Activated CD8-positive, alpha-beta T cell treated with anti-CD3 and anti-CD28 coated beads, Interleukin-2, amount 10 ng/mL, durations not matched to agents 7 days and 5 days (primary cell): ENCODE measurements at regions not wholly inside any gene's neighbourhood (a gene's known extent, or its start where the extent isn't known, plus 50 kb on each side); places are given as distances from the start of the nearest gene placed in this dataset.

Source experiments
- ATAC-seq: fragments of 150-1000 bp; cut with Tn5 transposase; one replicate; pipeline ENCODE4 v1.10.0; 2021; ENCODE audit warnings: moderate library complexity
- CTCF ChIA-PET: fragments of 350-600 bp; sonication (Branson Sonifier 250); formaldehyde crosslinking; loops from one replicate; lab custom pipeline; 2021; ENCODE audit warnings: antibody characterized with exemption; lab: Charles Lee
- POLR2A ChIA-PET: fragments of 350-600 bp; sonication (Branson Sonifier 250); formaldehyde crosslinking; loops from one replicate; lab custom pipeline; 2021; ENCODE audit warnings: antibody characterized with exemption; lab: Charles Lee
- DNase-seq: peaks from one replicate; pipeline ENCODE4 v3.0.0-alpha.2; 2020
- H3K27ac Mint-ChIP-seq: one replicate; pipeline ENCODE4 v1.8.0; 2021; ENCODE audit warnings: mild to moderate bottlenecking, mixed read lengths
- H3K27me3 Mint-ChIP-seq: one replicate; pipeline ENCODE4 v1.8.0; 2021; ENCODE audit warnings: low read depth, mixed read lengths
- H3K36me3 Mint-ChIP-seq: one replicate; pipeline ENCODE4 v1.8.0; 2021; ENCODE audit warnings: low read depth, mixed read lengths
- H3K4me1 Mint-ChIP-seq: one replicate; pipeline ENCODE4 v1.8.0; 2021; ENCODE audit warnings: low read depth, mixed read lengths
- H3K4me3 Mint-ChIP-seq: one replicate; pipeline ENCODE4 v1.8.0; 2021; ENCODE audit warnings: mild to moderate bottlenecking, mixed read lengths
- H3K9me3 Mint-ChIP-seq: one replicate; pipeline ENCODE4 v1.8.0; 2022; ENCODE audit warnings: mixed read lengths; ENCODE audit not compliant: insufficient read depth

DNA sequence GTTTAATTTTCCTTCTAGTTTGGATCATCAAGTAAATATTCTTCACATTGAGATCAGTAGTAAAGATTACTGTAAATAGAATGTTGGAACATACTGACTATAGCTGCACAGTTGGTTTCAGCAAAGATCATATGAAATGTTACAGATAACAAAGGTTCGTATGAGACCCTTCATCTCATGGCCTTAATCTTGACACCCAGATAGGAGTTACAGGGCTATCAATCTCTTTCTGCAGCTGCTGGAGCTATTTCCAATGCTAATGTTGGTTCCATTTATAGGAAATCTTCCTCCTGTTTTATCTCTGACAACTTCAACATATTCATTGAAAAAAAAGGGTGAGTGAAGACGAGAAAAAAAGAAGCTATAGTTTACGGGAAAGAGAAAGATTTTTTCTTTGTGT, 495.6 kb downstream of the JRKL start:
- CTCF ChIA-PET: no interaction called here
- H3K36me3 Mint-ChIP-seq: no peaks in the 10 kb centered on the region
- POLR2A ChIA-PET: no interaction called here
- no peaks in the 10 kb centered on the region for H3K27me3 Mint-ChIP-seq
- ATAC-seq: no peak
- no peak overlapping the region for H3K27ac Mint-ChIP-seq
- no peaks in the 10 kb centered on the region for H3K4me1 Mint-ChIP-seq
- DNase-seq: no peak
- H3K9me3 Mint-ChIP-seq: peaks cover 2% of the 10 kb centered on the region
- H3K4me3 Mint-ChIP-seq: no peak overlapping the region

DNA sequence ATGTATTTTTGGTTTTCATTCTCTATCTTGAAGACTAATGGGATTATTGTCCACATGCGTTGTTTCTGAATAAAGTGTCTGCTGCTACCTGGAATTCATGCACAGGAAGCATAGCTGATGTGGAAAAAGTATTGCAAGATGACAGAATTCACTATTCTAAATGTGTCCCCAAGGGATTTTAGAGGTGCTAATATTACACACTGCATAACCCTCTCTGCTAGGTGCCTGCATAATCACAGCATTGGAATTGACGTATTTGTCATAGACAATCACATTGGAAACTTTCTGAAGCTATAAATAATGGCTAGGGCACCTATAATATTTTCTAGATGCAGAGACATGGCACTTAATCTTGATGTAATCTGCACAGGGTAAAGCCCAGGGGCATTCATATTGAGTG, 496.1 kb downstream of the JRKL start:
- ChIA-PET POLR2A (no interaction called here), CTCF (no interaction called here)
- no peaks in the 10 kb centered on the region for H3K4me1 Mint-ChIP-seq
- ATAC-seq (no peak), DNase-seq (no peak)
- no peak overlapping the region for H3K4me3 Mint-ChIP-seq
- H3K27ac Mint-ChIP-seq: no peak overlapping the region
- no peaks in the 10 kb centered on the region for H3K27me3 Mint-ChIP-seq
- no peaks in the 10 kb centered on the region for H3K9me3 Mint-ChIP-seq
- H3K36me3 Mint-ChIP-seq: no peaks in the 10 kb centered on the region

- ChIA-PET POLR2A (no interaction called here), CTCF (interaction anchor here (1.1 kb wide), 1 partner anchor 428 kb away, joined by 3 read pairs; no protein-coding TSS in a partner anchor)
- Mint-ChIP-seq H3K9me3 (peaks cover 21% of the 10 kb centered on the region), H3K4me1 (no peaks in the 10 kb centered on the region), H3K27ac (no peak overlapping the region), H3K27me3 (no peaks in the 10 kb centered on the region), H3K4me3 (no peak overlapping the region), H3K36me3 (no peaks in the 10 kb centered on the region)
- DNase-seq: no peak
- no peak for ATAC-seq
Measured at GRCh38 chr11:96893988-96894387, 504.2 kb downstream of the JRKL start.

GRCh38 chr11:96894587-96894986, 504.8 kb downstream of the JRKL start:
- no peaks in the 10 kb centered on the region for H3K27me3 Mint-ChIP-seq
- peaks cover 21% of the 10 kb centered on the region for H3K9me3 Mint-ChIP-seq
- ATAC-seq (no peak), DNase-seq (no peak)
- H3K4me3 Mint-ChIP-seq: no peak overlapping the region
- ChIA-PET POLR2A (no interaction called here), CTCF (no interaction called here)
- no peak overlapping the region for H3K27ac Mint-ChIP-seq
- H3K36me3 Mint-ChIP-seq: no peaks in the 10 kb centered on the region
- H3K4me1 Mint-ChIP-seq: no peaks in the 10 kb centered on the region

DNA sequence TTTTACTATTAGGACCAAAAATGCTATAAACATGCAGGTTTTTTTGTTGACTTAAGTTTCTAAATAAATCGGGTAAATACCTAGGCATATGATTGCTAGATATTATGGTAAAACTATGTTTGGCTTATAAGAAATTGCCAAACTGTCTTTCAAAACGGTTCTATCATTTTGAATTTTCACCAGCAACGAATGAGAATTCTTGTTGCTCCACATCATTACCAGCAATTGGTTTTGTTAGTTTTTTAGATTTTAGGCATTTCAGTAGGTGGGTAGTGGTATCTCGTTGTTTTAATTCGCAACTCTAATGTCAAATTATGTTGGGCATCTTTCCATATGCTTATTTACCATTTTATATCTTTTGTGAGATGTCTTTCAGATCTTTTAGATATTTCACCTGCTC, 510.2 kb downstream of the JRKL start:
- CTCF ChIA-PET: no interaction called here
- peaks cover 20% of the 10 kb centered on the region for H3K9me3 Mint-ChIP-seq
- H3K4me3 Mint-ChIP-seq: no peak overlapping the region
- H3K36me3 Mint-ChIP-seq: no peaks in the 10 kb centered on the region
- POLR2A ChIA-PET: no interaction called here
- H3K27ac Mint-ChIP-seq: no peak overlapping the region
- ATAC-seq (no peak), DNase-seq (no peak)
- no peaks in the 10 kb centered on the region for H3K4me1 Mint-ChIP-seq
- H3K27me3 Mint-ChIP-seq: no peaks in the 10 kb centered on the region

DNA sequence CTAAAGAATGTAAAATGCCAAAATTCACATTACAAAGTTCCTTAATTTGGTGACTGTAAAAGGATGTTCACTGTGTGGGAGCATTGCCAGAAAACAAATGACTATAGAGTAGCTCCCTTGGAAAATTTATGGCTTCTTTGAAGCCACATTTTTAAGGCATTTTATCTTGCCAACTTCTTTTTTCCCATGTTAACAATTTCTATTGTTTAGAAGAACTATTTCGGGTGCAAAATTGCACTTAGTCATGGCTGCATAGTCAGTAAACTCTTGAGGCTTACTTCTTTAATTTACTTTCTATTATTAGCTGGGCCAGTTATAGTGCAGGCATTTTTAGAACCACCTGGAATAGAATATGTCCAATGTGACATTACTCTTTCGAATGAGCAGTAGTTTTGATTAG, 515.3 kb downstream of the JRKL start:
- Mint-ChIP-seq H3K9me3 (peaks cover 8% of the 10 kb centered on the region), H3K27ac (no peak overlapping the region), H3K4me3 (no peak overlapping the region), H3K4me1 (no peaks in the 10 kb centered on the region), H3K27me3 (no peaks in the 10 kb centered on the region), H3K36me3 (no peaks in the 10 kb centered on the region)
- ChIA-PET POLR2A (no interaction called here), CTCF (no interaction called here)
- DNase-seq: no peak
- no peak for ATAC-seq

- ATAC-seq (no peak), DNase-seq (no peak)
- CTCF ChIA-PET: no interaction called here
- Mint-ChIP-seq H3K4me3 (no peak overlapping the region), H3K36me3 (no peaks in the 10 kb centered on the region), H3K27me3 (no peaks in the 10 kb centered on the region), H3K4me1 (no peaks in the 10 kb centered on the region), H3K9me3 (peaks cover 8% of the 10 kb centered on the region), H3K27ac (no peak overlapping the region)
- POLR2A ChIA-PET: no interaction called here
Measured at GRCh38 chr11:96905663-96906062, 515.9 kb downstream of the JRKL start.

- no peak overlapping the region for H3K27ac Mint-ChIP-seq
- ATAC-seq (no peak), DNase-seq (no peak)
- no peaks in the 10 kb centered on the region for H3K4me1 Mint-ChIP-seq
- peaks cover 2% of the 10 kb centered on the region for H3K9me3 Mint-ChIP-seq
- H3K4me3 Mint-ChIP-seq: no peak overlapping the region
- H3K27me3 Mint-ChIP-seq: no peaks in the 10 kb centered on the region
- H3K36me3 Mint-ChIP-seq: no peaks in the 10 kb centered on the region
- ChIA-PET POLR2A (no interaction called here), CTCF (no interaction called here)
Measured at GRCh38 chr11:96906476-96906875, 516.7 kb downstream of the JRKL start.

GRCh38 chr11:96925862-96926261, 536.0 kb downstream of the JRKL start:
- no peaks in the 10 kb centered on the region for H3K4me1 Mint-ChIP-seq
- no peak overlapping the region for H3K27ac Mint-ChIP-seq
- no peaks in the 10 kb centered on the region for H3K9me3 Mint-ChIP-seq
- H3K27me3 Mint-ChIP-seq: no peaks in the 10 kb centered on the region
- ATAC-seq (no peak), DNase-seq (no peak)
- ChIA-PET POLR2A (no interaction called here), CTCF (no interaction called here)
- H3K36me3 Mint-ChIP-seq: no peaks in the 10 kb centered on the region
- no peak overlapping the region for H3K4me3 Mint-ChIP-seq

- no peaks in the 10 kb centered on the region for H3K36me3 Mint-ChIP-seq
- H3K9me3 Mint-ChIP-seq: no peaks in the 10 kb centered on the region
- no peak overlapping the region for H3K4me3 Mint-ChIP-seq
- CTCF ChIA-PET: no interaction called here
- no peak for DNase-seq
- ATAC-seq: no peak
- no peaks in the 10 kb centered on the region for H3K4me1 Mint-ChIP-seq
- no peak overlapping the region for H3K27ac Mint-ChIP-seq
- POLR2A ChIA-PET: no interaction called here
- no peaks in the 10 kb centered on the region for H3K27me3 Mint-ChIP-seq
Measured at GRCh38 chr11:96940227-96940626, 550.4 kb downstream of the JRKL start.

GRCh38 chr11:96942855-96943254, 553.0 kb downstream of the JRKL start:
- ChIA-PET CTCF (no interaction called here), POLR2A (no interaction called here)
- H3K36me3 Mint-ChIP-seq: no peaks in the 10 kb centered on the region
- H3K27ac Mint-ChIP-seq: no peak overlapping the region
- no peak overlapping the region for H3K4me3 Mint-ChIP-seq
- peaks cover 6% of the 10 kb centered on the region for H3K9me3 Mint-ChIP-seq
- no peaks in the 10 kb centered on the region for H3K27me3 Mint-ChIP-seq
- ATAC-seq: no peak
- H3K4me1 Mint-ChIP-seq: no peaks in the 10 kb centered on the region
- DNase-seq: no peak

DNA sequence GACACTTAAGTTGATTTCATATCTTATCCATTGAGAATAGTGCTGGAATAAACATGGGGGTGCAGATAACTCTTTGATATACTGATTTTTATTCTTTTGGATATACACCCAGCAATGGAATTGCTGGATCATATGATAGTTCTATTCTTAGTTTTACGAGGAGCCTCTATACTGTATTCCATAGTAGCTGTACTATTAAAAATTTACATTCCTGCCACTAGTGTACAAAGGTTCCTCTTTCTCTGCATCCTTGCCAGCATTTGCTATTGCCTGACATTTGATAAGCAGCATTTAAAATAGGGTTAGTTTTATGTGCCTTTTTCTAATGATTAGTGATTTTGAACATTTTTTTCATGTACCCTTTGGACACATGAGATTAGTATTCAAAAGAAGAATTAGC, 554.2 kb downstream of the JRKL start:
- Mint-ChIP-seq H3K36me3 (no peaks in the 10 kb centered on the region), H3K4me1 (no peaks in the 10 kb centered on the region), H3K27ac (no peak overlapping the region), H3K27me3 (no peaks in the 10 kb centered on the region), H3K9me3 (peaks cover 6% of the 10 kb centered on the region), H3K4me3 (no peak overlapping the region)
- no peak for ATAC-seq
- DNase-seq: no peak
- CTCF ChIA-PET: no interaction called here
- POLR2A ChIA-PET: no interaction called here

- no peaks in the 10 kb centered on the region for H3K4me1 Mint-ChIP-seq
- ChIA-PET POLR2A (no interaction called here), CTCF (no interaction called here)
- H3K27me3 Mint-ChIP-seq: no peaks in the 10 kb centered on the region
- no peak overlapping the region for H3K4me3 Mint-ChIP-seq
- H3K9me3 Mint-ChIP-seq: peaks cover 6% of the 10 kb centered on the region
- no peak for DNase-seq
- no peak overlapping the region for H3K27ac Mint-ChIP-seq
- no peak for ATAC-seq
- H3K36me3 Mint-ChIP-seq: no peaks in the 10 kb centered on the region
Measured at GRCh38 chr11:96948066-96948465, 558.3 kb downstream of the JRKL start.
